Cardiac fibroblast (primary cell): ENCODE measurements at regions not wholly inside any gene's neighbourhood (a gene's known extent, or its start where the extent isn't known, plus 50 kb on each side); places are given as distances from the start of the nearest gene placed in this dataset.

ENCODE experiments used
- DNase-seq, 2 donors: peaks; one replicate each; pipeline versions ENCODE4 v3.0.0 to v3.0.0-alpha.2; 2010; ENCODE audit warnings: low read depth in 2 of 2
- H3K4me3 ChIP-seq, 2 donors: replicated peaks in 1 of 2; 1 replicate in 1 of 2; 2 replicates in 1 of 2; pipeline ENCODE4 v1.5.1; 2011; ENCODE audit warnings: low read depth in 2 of 2, low read length in 2 of 2, mild to moderate bottlenecking in 2 of 2, moderate library complexity in 1 of 2
- TF ChIP-seq, protein P1 (sequence below): IDR thresholded peaks from one replicate; pipeline ENCODE4 v1.5.1; 2011; ENCODE audit warnings: low read depth, mild to moderate bottlenecking, low read length, inconsistent platforms

DNA sequence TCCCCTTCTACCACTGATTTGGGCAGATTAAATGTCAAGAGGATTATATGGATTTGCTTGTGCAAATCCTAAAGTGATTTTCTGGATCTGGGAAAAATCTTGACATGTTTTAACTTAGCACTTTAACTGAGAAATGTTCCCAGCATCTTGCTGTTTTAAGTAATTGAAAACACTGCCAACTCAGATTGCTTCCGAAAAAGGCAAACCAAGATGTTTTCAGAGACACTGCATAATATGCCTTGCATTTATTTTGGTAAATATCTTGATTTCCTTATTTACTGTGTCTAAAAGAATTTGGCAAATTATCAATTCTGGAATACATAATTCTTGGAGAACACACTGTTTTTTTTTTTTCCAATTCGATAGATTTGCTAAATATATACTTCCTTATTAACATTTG lies 385.0 kb upstream of the FAM98A start:
- DNase-seq = no peak
- TF ChIP-seq, protein P1, sequence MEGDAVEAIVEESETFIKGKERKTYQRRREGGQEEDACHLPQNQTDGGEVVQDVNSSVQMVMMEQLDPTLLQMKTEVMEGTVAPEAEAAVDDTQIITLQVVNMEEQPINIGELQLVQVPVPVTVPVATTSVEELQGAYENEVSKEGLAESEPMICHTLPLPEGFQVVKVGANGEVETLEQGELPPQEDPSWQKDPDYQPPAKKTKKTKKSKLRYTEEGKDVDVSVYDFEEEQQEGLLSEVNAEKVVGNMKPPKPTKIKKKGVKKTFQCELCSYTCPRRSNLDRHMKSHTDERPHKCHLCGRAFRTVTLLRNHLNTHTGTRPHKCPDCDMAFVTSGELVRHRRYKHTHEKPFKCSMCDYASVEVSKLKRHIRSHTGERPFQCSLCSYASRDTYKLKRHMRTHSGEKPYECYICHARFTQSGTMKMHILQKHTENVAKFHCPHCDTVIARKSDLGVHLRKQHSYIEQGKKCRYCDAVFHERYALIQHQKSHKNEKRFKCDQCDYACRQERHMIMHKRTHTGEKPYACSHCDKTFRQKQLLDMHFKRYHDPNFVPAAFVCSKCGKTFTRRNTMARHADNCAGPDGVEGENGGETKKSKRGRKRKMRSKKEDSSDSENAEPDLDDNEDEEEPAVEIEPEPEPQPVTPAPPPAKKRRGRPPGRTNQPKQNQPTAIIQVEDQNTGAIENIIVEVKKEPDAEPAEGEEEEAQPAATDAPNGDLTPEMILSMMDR = no peak
- no peak overlapping the region for H3K4me3 ChIP-seq

DNA sequence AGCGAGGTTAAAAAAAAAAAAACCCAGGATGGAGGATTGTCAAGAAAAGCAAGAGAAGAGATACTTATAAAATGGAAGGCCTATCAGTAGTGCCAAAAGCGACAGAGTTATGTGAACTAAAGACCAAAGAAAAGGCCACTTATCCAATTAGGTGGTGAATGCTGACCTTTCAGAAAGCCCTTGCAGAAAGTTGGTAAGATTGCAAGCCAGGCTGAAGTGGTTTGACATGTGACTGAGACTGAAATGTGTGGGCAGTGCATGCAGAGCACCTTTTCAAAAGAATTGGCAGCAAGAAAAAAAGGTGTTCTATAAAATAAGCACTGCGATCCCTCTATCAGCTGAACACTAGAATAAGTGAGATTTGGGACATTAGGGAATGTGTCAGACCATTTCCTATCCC lies 379.4 kb upstream of the FAM98A start:
- no peak for DNase-seq
- TF ChIP-seq, protein P1 = no peak

DNA sequence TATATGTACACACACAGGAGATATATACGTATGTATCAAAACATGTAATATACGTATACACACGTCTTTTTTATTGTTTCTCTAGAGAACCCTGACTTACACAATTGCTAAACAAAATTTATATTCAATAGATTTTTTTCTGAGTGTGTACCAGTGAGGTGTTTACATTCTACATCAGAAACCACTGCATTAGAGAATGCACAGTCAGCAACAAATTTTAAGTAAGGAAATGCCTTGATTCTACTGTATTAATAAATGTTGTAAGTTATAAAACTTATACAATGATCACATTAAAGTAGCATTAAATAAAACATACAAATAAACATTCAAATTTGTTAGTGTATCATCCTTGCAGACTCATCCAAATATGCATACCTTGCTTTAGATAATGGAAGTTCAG lies 376.4 kb upstream of the FAM98A start:
- no peak overlapping the region for H3K4me3 ChIP-seq
- TF ChIP-seq, protein P1 = no peak
- no peak for DNase-seq

More for the DNA sequence above, 379.4 kb upstream of the FAM98A start:
- no peak overlapping the region for H3K4me3 ChIP-seq

DNA sequence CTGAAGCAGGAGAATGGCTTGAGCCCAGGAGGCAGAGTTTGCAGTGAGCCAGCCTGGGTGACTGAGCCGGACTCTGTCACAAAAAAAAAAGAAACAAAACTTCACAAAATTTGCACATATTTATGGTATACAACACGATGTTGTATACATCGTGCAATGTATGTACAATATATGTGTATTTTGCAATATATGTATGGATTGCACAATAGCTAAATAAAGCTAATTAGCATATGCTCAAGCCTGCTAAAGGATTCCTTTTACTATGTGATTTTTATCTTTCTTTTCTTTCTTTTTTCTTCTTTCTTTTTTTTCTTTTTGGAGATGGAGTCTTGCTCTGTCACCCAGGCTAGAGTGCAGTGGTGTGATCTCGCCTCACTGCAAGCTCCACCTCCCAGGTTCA lies 368.0 kb upstream of the FAM98A start:
- TF ChIP-seq, protein P1 = no peak
- H3K4me3 ChIP-seq = no peak overlapping the region
- no peak for DNase-seq

DNA sequence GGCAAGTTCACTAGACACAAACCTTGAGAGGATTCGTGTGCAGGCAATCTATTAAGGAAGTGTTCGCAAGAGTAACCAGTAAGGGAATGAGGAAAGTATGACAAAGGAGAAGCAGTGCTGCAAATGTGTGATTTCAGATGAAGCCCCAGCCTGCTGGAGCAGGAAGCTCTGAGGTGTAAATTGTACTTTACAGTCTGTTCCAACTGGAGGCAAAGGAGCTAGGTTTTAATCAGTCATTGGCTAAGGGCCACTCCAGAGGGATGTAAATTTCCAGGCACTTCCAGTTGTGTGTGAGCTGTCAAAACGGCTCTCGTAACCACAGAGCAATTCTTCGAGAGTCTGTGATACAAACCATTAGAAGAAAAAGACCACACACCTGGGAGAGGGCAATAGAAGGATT lies 359.5 kb upstream of the FAM98A start:
- TF ChIP-seq, protein P1 = no peak
- no peak for DNase-seq
- H3K4me3 ChIP-seq = no peak overlapping the region

DNA sequence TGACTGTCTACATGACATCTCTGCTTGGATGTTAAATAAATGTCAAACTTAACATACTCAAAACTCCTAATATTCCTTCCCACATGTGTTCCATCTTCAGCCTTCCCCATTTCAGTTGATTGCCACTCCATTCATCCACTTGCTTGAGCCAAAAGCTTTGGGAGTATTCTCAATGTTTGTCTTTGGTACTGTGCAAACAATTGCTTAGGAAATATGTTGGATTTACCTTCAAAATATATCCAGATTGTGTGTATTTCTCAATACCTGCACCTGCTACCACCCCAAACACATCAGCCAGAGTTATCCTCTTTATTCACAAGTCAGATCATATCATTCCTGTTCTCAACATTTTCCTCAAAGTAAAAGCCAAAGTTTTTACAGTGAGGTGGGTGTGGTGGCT lies 350.3 kb upstream of the FAM98A start:
- no peak overlapping the region for H3K4me3 ChIP-seq
- DNase-seq = no peak
- TF ChIP-seq, protein P1 = no peak

DNA sequence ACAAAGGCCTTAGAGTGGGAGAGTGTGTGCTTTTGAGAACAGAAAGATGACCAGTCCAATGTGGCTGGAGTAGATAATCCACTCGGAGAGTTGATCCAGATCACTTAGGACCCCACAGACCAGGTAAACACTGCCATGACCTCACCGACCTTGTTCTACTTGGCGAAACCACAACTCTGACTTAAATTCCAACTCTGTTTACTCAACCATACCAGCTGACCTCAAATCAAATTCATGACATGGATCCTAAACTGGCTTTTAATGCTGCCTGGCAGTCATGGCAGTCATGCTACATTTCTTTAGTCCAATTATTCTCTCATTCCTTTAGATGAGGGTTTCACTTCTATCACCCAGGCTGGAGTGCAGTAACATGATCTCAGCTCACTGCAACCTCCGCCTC lies 347.1 kb upstream of the FAM98A start:
- TF ChIP-seq, protein P1 = no peak
- no peak overlapping the region for H3K4me3 ChIP-seq
- no peak for DNase-seq
